HL-60 (cell line): ENCODE measurements at regions not wholly inside any gene's neighbourhood (a gene's known extent, or its start where the extent isn't known, plus 50 kb on each side); places are given as distances from the start of the nearest gene placed in this dataset.

Experiments
- DNase-seq, 2 experiments: peaks; one replicate each; pipeline ENCODE4 v3.0.0-alpha.2; 2010 to 2020; ENCODE audit warnings: low read depth in 1 of 2, low spot score in 1 of 2
- H3K27ac ChIP-seq: fragments of 250-450 bp; sonication (Bioruptor Pico); replicated peaks from 2 replicates; pipeline ENCODE4 v1.5.1; 2020; ENCODE audit warnings: mild to moderate bottlenecking, moderate library complexity
- H3K27me3 ChIP-seq: fragments of 250-450 bp; sonication (Bioruptor Pico); 2 replicates; pipeline ENCODE4 v1.5.1; 2021; ENCODE audit warnings: mild to moderate bottlenecking, moderate library complexity; ENCODE audit not compliant: insufficient read depth, poor library complexity, severe bottlenecking
- H3K4me3 ChIP-seq: replicated peaks from 2 replicates; pipeline ENCODE4 v1.5.1; 2011; ENCODE audit warnings: mild to moderate bottlenecking, control low read depth, low read length; ENCODE audit not compliant: insufficient read depth
- GABPA ChIP-seq: IDR thresholded peaks from 2 replicates; pipeline ENCODE4 v1.6.1; 2012; ENCODE audit warnings: low read depth
- POLR2AphosphoS5 ChIP-seq: IDR thresholded peaks from 2 replicates; pipeline ENCODE4 v1.6.1; 2012; ENCODE audit warnings: low read depth
- SPI1 ChIP-seq: IDR thresholded peaks from 2 replicates; pipeline ENCODE4 v1.6.1; 2012; ENCODE audit warnings: low read depth, mild to moderate bottlenecking, borderline replicate concordance
- TF ChIP-seq, protein P1 (sequence below): IDR thresholded peaks from one replicate; pipeline ENCODE4 v1.5.1; 2011; ENCODE audit warnings: low read length, control low read depth, inconsistent platforms; ENCODE audit not compliant: insufficient read depth
- TF ChIP-seq, protein P2 (sequence below): IDR thresholded peaks from 2 replicates; pipeline ENCODE4 v1.6.1; 2012; ENCODE audit warnings: low read depth; ENCODE audit not compliant: insufficient replicate concordance

DNA sequence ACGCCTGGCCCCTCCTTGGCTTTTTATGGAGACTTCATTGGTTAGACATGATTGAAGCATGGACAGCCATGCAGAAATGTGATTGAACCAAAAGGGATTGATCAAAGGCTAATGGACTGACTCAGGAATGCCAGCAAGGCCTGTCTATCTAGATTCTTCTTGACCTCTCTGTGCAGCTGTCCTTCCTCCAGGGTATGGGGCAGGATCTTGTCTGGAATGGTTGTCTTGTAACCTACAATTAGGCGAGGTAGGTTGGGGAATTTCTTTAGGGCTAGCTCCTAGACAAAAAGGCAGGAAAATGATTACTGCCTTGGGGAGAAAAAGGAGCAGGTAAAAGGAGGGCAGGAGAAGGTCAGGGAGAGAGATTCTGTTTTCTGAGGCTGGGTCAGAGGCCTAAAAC is 59.6 kb upstream of the INCENP start:
- TF ChIP-seq GABPA (no peak), SPI1 (no peak)
- TF ChIP-seq, protein P1, sequence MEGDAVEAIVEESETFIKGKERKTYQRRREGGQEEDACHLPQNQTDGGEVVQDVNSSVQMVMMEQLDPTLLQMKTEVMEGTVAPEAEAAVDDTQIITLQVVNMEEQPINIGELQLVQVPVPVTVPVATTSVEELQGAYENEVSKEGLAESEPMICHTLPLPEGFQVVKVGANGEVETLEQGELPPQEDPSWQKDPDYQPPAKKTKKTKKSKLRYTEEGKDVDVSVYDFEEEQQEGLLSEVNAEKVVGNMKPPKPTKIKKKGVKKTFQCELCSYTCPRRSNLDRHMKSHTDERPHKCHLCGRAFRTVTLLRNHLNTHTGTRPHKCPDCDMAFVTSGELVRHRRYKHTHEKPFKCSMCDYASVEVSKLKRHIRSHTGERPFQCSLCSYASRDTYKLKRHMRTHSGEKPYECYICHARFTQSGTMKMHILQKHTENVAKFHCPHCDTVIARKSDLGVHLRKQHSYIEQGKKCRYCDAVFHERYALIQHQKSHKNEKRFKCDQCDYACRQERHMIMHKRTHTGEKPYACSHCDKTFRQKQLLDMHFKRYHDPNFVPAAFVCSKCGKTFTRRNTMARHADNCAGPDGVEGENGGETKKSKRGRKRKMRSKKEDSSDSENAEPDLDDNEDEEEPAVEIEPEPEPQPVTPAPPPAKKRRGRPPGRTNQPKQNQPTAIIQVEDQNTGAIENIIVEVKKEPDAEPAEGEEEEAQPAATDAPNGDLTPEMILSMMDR = no peak
- no peak overlapping the region for H3K27ac ChIP-seq
- no peak overlapping the region for H3K4me3 ChIP-seq
- H3K27me3 ChIP-seq = no peaks in the 10 kb centered on the region
- DNase-seq = no peak

DNA sequence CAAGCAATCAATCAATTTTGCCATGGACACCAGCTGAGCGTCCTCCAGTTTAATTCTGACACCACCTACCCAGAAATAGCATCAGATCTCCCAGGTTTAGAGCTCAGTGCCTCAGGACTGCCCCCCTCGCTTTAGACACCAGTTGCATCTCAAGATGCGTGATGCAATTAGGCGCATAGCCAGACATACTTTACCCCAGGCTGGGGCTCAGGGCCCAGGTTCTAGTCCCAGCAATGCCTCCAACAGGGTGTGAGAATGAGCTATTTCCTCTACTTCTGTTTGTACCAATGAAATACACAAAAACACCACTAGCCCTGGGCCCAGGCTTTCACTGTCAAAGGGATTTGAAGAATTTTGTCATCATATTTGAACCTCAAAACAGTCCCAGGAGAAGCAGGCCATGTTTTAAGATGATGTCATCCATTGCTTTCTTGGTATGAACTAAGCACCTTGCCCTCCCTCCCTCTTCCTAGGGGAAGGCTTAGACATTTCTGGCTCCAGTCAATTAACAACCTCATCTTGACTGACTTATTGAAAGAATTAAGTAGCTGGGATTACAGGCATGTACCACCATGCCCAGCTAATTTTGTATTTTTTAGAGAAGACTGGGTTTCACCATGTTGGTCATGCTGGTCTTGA is 61.5 kb upstream of the INCENP start:
- no peak for DNase-seq
- no peak overlapping the region for H3K27ac ChIP-seq
- H3K4me3 ChIP-seq = no peak overlapping the region
- TF ChIP-seq POLR2AphosphoS5 = no peak
- no peak for TF ChIP-seq SPI1
- TF ChIP-seq, protein P2, sequence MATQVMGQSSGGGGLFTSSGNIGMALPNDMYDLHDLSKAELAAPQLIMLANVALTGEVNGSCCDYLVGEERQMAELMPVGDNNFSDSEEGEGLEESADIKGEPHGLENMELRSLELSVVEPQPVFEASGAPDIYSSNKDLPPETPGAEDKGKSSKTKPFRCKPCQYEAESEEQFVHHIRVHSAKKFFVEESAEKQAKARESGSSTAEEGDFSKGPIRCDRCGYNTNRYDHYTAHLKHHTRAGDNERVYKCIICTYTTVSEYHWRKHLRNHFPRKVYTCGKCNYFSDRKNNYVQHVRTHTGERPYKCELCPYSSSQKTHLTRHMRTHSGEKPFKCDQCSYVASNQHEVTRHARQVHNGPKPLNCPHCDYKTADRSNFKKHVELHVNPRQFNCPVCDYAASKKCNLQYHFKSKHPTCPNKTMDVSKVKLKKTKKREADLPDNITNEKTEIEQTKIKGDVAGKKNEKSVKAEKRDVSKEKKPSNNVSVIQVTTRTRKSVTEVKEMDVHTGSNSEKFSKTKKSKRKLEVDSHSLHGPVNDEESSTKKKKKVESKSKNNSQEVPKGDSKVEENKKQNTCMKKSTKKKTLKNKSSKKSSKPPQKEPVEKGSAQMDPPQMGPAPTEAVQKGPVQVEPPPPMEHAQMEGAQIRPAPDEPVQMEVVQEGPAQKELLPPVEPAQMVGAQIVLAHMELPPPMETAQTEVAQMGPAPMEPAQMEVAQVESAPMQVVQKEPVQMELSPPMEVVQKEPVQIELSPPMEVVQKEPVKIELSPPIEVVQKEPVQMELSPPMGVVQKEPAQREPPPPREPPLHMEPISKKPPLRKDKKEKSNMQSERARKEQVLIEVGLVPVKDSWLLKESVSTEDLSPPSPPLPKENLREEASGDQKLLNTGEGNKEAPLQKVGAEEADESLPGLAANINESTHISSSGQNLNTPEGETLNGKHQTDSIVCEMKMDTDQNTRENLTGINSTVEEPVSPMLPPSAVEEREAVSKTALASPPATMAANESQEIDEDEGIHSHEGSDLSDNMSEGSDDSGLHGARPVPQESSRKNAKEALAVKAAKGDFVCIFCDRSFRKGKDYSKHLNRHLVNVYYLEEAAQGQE = no peak
- TF ChIP-seq GABPA = no peak
- TF ChIP-seq, protein P1 = no peak
- H3K27me3 ChIP-seq = no peaks in the 10 kb centered on the region

DNA sequence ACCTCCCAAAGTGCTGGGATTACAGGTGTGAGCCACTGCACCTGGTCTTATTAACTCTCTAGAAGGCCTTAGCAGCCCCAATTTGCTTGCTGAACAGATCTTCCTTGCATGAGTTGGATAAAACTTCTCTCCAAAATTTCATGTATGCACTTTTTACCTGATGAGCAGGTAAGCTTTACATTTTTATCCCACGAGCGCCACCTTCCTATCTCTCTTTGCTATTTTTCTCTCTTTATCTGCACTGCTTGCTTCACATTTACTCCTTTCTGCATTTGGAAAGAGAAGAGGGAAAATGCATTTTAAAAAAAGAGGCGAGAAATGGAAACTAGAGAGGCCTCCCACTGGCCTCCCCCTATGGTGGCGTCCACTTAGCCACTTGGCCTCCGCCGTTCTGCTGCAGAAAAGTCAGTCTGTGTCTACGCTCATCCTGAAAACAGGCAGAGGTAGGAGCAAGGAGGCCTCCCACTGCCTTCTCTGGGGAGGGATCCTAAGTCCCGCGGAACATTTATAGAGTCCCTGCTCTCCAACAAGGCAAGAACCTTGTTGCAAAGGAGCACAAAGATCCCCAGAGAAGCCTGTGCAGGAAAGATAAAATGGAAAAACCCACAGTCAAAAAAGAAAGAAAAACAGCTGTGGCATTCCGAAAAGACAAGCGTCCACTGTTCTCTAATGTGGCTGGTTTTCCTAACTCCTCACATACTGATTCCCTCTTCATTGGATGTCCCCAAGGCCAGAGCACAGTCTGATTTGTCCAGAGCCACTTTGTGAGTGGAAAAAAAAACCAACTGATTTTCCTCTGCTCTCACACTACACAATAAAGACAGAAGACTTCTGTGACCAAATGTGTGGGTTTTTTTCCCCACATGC is 62.2 kb upstream of the INCENP start:
- DNase-seq = no peak
- H3K27me3 ChIP-seq = no peaks in the 10 kb centered on the region
- no peak for TF ChIP-seq SPI1
- TF ChIP-seq, protein P1 = no peak
- TF ChIP-seq, protein P2 = no peak
- no peak for TF ChIP-seq POLR2AphosphoS5
- no peak for TF ChIP-seq GABPA
- H3K27ac ChIP-seq = no peak overlapping the region
- H3K4me3 ChIP-seq = no peak overlapping the region
